Mammary epithelial cell (primary cell): ENCODE measurements at regions not wholly inside any gene's neighbourhood (a gene's known extent, or its start where the extent isn't known, plus 50 kb on each side); places are given as distances from the start of the nearest gene placed in this dataset.

Experiments
- CTCF ChIP-seq, 2 donors: IDR thresholded peaks in 1 of 2; conservative IDR thresholded peaks in 1 of 2; 2 replicates each; pipeline ENCODE4 v1.5.1; 2011 to 2012; ENCODE audit warnings: inconsistent platforms in 2 of 2, low read length in 2 of 2, mild to moderate bottlenecking in 2 of 2, control low read depth in 1 of 2, low read depth in 1 of 2; ENCODE audit not compliant: insufficient read depth in 1 of 2; ENCODE audit errors: extremely low read depth in 1 of 2
- EZH2 ChIP-seq: IDR thresholded peaks from 2 replicates; pipeline ENCODE4 v1.6.1; 2012; ENCODE audit warnings: low read length, inconsistent platforms, borderline replicate concordance

GRCh38 chr22:49461674-49462073 lies 366.0 kb downstream of the BRD1 start:
- no peak for TF ChIP-seq CTCF (conservative IDR thresholded peaks at IDR 0.05 in 1 of 2, IDR thresholded peaks at IDR 0.05 in 1 of 2; ENCODE audit: extremely low read depth in 1 of 2, insufficient read depth in 1 of 2, low read depth in 1 of 2, low read length in 2 of 2)
- no peak for TF ChIP-seq EZH2
